Fibroblast of lung (primary cell): ENCODE measurements at regions not wholly inside any gene's neighbourhood (a gene's known extent, or its start where the extent isn't known, plus 50 kb on each side); places are given as distances from the start of the nearest gene placed in this dataset.

Experiments
- CTCF ChIP-seq, 2 donors: IDR thresholded peaks in 1 of 2; conservative IDR thresholded peaks in 1 of 2; 1 replicate in 1 of 2; 2 replicates in 1 of 2; pipeline ENCODE4 v1.5.1; 2011 to 2012; ENCODE audit warnings: low read length in 2 of 2, control low read depth in 1 of 2, inconsistent platforms in 1 of 2, low read depth in 1 of 2, mild to moderate bottlenecking in 1 of 2
- EZH2 ChIP-seq: IDR thresholded peaks from 2 replicates; pipeline ENCODE4 v1.5.1; 2012; ENCODE audit warnings: low read length, control low read depth, mild to moderate bottlenecking; ENCODE audit errors: missing control alignments

GRCh38 chr6:84379142-84379541, 151.7 kb upstream of the CEP162 start:
- TF ChIP-seq CTCF (conservative IDR thresholded peaks at IDR 0.05 in 1 of 2, IDR thresholded peaks at IDR 0.05 in 1 of 2; ENCODE audit: low read depth in 1 of 2, low read length in 2 of 2) (no peak), EZH2 (no peak)
